NCI-H1092 treated with DMSO at 0.1 percent for 48 hours (cell line): ENCODE measurements at regions not wholly inside any gene's neighbourhood (a gene's known extent, or its start where the extent isn't known, plus 50 kb on each side); places are given as distances from the start of the nearest gene placed in this dataset.

Experiments
- DNase-seq: peaks from one replicate; lab custom pipeline; 2025; lab: John Stamatoyannopoulos, UW

GRCh38 chr11:32039149-32039548 is 51.7 kb upstream of the RCN1 start:
- no peak for DNase-seq

GRCh38 chr11:32034680-32035079 is 56.2 kb upstream of the RCN1 start:
- no peak for DNase-seq

- no peak for DNase-seq
Observed at GRCh38 chr11:32034149-32034548, 56.7 kb upstream of the RCN1 start.

- no peak for DNase-seq
Observed at GRCh38 chr11:32033491-32033890, 57.4 kb upstream of the RCN1 start.

- DNase-seq: no peak
Observed at GRCh38 chr11:32033067-32033466, 57.8 kb upstream of the RCN1 start.

- no peak for DNase-seq
Observed at GRCh38 chr11:32032478-32032877, 58.4 kb upstream of the RCN1 start.

GRCh38 chr11:32032052-32032451 is 58.8 kb upstream of the RCN1 start:
- no peak for DNase-seq

- DNase-seq: no peak
Observed at GRCh38 chr11:32030875-32031503, 59.9 kb upstream of the RCN1 start.

GRCh38 chr11:32029721-32030120 is 61.2 kb upstream of the RCN1 start:
- DNase-seq: no peak

GRCh38 chr11:32028201-32028600 is 62.7 kb upstream of the RCN1 start:
- DNase-seq: no peak

- DNase-seq: no peak
Observed at GRCh38 chr11:32026766-32027165, 64.1 kb upstream of the RCN1 start.

- no peak for DNase-seq
Observed at GRCh38 chr11:32024948-32025347, 65.9 kb upstream of the RCN1 start.

GRCh38 chr11:32023370-32024305 is 67.2 kb upstream of the RCN1 start:
- no peak for DNase-seq

- no peak for DNase-seq
Observed at GRCh38 chr11:32018672-32019071, 72.2 kb upstream of the RCN1 start.

- DNase-seq: no peak
Observed at GRCh38 chr11:32016111-32016510, 74.8 kb upstream of the RCN1 start.

- peak; percentile 26 for DNase-seq
Observed at GRCh38 chr11:32015427-32015826, 75.4 kb upstream of the RCN1 start.

- no peak for DNase-seq
Observed at GRCh38 chr11:32013603-32014002, 77.3 kb upstream of the RCN1 start.

- DNase-seq: no peak
Observed at GRCh38 chr11:32012049-32012448, 78.8 kb upstream of the RCN1 start.

GRCh38 chr11:32008880-32009551 is 81.9 kb upstream of the RCN1 start:
- no peak for DNase-seq

- peak; percentile 16 for DNase-seq
Observed at GRCh38 chr11:32006799-32007388, 84.0 kb upstream of the RCN1 start.

GRCh38 chr11:32005786-32006416 is 85.0 kb upstream of the RCN1 start:
- no peak for DNase-seq

GRCh38 chr11:32003335-32003734 is 87.5 kb upstream of the RCN1 start:
- no peak for DNase-seq
